ENCODE measurements at regions not wholly inside any gene's neighbourhood (a gene's known extent, or its start where the extent isn't known, plus 50 kb on each side); places are given as distances from the start of the nearest gene placed in this dataset.

DNA sequence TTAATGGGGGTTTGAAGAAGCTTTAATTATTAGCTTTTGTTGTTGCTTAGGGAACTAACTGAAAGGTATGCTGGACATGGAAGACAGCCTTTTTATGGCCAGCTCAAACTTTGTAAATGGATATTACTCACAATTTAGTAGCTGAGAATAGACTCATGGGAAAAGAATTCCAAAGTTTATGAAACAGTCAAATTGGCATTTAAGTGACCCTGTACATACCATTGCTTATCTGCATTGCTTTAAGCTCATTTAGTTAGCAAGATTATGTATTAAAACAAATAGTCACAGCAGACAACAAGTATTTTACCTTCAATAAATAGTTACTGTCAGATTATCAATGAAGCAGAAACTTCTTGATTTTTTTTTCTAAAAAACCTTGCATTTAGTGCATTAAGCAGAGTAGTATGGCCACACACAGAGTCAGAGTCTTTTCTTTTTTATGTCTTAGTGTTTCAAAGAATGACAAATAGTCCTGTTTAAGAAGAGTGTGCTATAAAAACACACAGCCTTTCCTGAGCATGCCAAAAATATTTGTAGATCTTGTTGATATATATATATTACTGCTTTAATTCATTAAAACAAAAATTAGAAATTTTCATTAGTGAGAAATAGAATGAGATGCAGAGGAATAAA, 102.2 kb downstream of the TTC6 start:
- DNase-seq (ENCODE audit: low read depth in 2 of 2): peak; percentile 5 to 68
- H3K4me3 ChIP-seq (replicated peaks in 1 of 2; ENCODE audit: low read depth in 2 of 2, low read length in 2 of 2): no peak overlapping the region
- TF ChIP-seq CTCF (IDR thresholded peaks at IDR 0.05; ENCODE audit: low read depth, low read length): no peak

DNA sequence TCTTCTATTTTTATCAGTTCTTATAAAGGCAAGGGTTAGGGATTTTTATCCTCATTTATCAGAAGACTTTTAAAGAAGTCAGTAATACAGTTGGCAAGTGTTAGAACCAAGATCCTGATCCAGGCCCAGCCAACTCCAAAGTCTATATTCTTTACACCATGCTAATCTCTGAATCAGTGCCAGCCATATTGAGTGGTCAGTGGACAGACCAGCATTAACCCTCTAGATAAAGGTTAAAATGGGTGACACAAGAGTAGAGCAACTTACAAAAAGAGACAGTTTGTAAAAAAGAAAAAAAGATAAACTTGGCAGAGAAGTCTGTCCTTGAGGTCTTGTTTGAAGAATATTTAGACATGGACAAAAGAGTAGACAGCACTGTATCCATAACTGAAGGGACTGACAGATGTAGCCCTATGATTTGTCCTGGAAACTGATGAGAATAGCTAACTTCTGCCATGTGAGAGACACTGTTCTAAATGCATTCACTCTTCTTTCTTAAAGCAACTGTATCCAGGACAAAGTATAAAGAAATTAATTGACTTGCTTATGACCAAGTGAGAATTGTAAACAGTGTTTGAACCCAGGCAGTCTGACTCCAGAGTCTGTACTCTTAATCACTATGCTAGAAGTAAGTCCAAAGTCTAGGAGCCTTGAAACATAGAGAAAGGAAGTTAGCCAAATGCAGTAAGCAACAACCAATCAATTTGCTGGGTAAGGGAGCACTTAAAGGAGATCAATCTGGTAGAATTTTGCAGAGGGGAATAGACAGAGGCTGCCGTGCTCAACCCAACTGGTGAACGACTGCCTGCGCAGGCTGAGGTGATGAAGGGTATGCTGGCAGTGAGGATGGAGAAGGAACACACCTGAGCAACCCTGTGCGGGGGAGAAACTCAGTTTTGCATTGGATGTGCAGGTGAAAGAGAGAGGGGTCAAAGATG, 103.7 kb downstream of the TTC6 start:
- DNase-seq (ENCODE audit: low read depth in 2 of 2): no peak
- TF ChIP-seq CTCF (IDR thresholded peaks at IDR 0.05; ENCODE audit: low read depth, low read length): no peak
- H3K4me3 ChIP-seq (replicated peaks in 1 of 2; ENCODE audit: low read depth in 2 of 2, low read length in 2 of 2): no peak overlapping the region

- no peak for DNase-seq (ENCODE audit: low read depth in 2 of 2)
- TF ChIP-seq CTCF (IDR thresholded peaks at IDR 0.05; ENCODE audit: low read depth, low read length): no peak
- no peak overlapping the region for H3K4me3 ChIP-seq (replicated peaks in 1 of 2; ENCODE audit: low read depth in 2 of 2, low read length in 2 of 2)
Observed at GRCh38 chr14:37707716-37708115, 112.3 kb downstream of the TTC6 start.

DNA sequence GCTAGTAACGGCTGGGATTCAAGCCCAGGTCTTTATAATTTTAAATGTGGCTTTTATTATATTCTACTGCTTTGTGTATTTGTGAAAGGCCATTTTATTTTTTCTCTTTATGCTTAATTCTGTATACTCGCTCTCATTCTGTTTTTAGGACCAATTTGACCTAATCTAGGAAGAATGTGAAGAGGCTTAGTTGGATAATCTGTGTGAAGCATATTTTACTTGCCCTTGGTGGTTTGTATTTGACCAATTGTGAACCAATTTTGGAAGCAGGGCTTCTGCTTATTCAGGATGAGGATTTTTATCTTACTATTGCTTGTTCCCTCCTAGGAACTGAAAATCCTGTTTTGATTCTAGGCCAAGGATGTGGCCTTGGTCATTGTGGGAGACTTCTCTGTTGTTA, 113.1 kb downstream of the TTC6 start:
- DNase-seq (ENCODE audit: low read depth in 2 of 2): no peak
- TF ChIP-seq CTCF (IDR thresholded peaks at IDR 0.05; ENCODE audit: low read depth, low read length): no peak
- no peak overlapping the region for H3K4me3 ChIP-seq (replicated peaks in 1 of 2; ENCODE audit: low read depth in 2 of 2, low read length in 2 of 2)

GRCh38 chr14:37709419-37710195, 114.2 kb downstream of the TTC6 start:
- peak; percentile 7 to 52 for DNase-seq (ENCODE audit: low read depth in 2 of 2)
- peak; percentile 45 for TF ChIP-seq CTCF (IDR thresholded peaks at IDR 0.05; ENCODE audit: low read depth, low read length)
- H3K4me3 ChIP-seq (replicated peaks in 1 of 2; ENCODE audit: low read depth in 2 of 2, low read length in 2 of 2): no peak overlapping the region

DNA sequence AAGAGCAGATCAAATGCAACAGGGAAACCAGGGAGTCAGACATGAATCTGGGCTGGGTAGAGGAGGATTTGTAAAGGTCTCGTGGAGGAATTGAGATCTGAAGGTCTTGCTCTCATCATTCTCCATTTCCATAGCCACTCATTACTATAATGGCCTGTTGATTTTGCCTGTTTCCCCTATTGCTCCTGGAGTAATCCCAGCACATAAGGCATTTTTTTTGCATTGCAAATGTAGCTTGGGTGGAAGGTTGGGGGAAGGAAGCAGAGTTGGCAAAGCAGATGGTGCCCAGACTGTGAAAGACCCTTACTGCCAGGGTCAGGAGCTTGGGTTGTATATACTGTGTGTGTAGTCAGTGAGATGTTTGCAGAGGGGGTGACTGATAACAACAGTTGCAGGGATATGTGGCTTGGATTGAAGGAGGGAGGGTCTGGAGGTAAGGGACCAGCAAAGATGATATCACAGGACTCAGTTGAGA, 116.0 kb downstream of the TTC6 start:
- H3K4me3 ChIP-seq (replicated peaks in 1 of 2; ENCODE audit: low read depth in 2 of 2, low read length in 2 of 2): no peak overlapping the region
- TF ChIP-seq CTCF (IDR thresholded peaks at IDR 0.05; ENCODE audit: low read depth, low read length): no peak
- no peak for DNase-seq (ENCODE audit: low read depth in 2 of 2)
